ENCODE measurements at regions not wholly inside any gene's neighbourhood (a gene's known extent, or its start where the extent isn't known, plus 50 kb on each side); places are given as distances from the start of the nearest gene placed in this dataset.

DNA sequence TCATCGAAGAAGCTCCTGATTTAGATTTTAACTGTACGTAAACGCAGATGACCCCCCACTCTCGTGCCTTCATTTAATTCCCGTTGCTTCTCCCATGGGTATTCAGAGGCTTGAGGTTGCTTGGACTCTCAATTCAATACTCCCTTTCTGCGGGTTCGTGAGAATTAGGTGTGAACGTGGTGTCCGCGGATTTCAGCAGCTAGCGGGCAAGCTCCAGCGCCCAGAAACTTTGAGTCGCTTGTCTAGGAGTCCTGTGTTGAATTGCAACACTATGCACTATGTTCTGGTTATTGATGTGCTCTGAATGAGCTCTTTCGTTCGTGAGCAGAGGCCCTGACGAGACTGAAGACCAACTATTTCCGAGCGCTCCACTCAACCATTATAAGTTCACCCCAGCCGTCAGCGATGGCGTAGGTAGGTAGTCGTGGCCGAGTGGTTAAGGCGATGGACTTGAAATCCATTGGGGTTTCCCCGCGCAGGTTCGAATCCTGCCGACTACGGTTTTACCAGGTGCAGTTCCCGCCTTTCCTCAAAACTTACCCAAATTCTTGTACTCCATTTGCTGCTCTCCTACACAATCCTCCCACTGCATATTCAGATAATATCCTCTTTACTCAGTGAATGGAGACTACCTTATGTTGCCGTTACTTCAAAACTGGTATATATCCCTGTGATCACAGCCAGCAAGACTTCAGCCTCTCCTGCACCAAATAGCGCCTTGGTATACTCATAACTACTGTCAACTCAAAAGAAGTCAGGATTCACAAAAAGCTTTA, 72.6 kb upstream of the ZNF184 start (continued):
- no peak for TF ChIP-seq ZNF326 (CRISPR knock-in tag; IDR thresholded peaks at IDR 0.05; ENCODE audit: borderline replicate concordance)
- TF ChIP-seq, protein P1, sequence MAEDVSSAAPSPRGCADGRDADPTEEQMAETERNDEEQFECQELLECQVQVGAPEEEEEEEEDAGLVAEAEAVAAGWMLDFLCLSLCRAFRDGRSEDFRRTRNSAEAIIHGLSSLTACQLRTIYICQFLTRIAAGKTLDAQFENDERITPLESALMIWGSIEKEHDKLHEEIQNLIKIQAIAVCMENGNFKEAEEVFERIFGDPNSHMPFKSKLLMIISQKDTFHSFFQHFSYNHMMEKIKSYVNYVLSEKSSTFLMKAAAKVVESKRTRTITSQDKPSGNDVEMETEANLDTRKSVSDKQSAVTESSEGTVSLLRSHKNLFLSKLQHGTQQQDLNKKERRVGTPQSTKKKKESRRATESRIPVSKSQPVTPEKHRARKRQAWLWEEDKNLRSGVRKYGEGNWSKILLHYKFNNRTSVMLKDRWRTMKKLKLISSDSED (CRISPR knock-in tag; IDR thresholded peaks at IDR 0.05), result no peak
- TF ChIP-seq ZNF3 (CRISPR knock-in tag; IDR thresholded peaks at IDR 0.05), result no peak; the same call in 1 of the 2 replicates
- TF ChIP-seq ZNF773 (CRISPR knock-in tag; IDR thresholded peaks at IDR 0.05; ENCODE audit: borderline replicate concordance), result no peak
- peak; percentile 52; the same call in 1 of the 2 replicates for TF ChIP-seq ELF3 (CRISPR knock-in tag; IDR thresholded peaks at IDR 0.05)
- TF ChIP-seq, protein P2, sequence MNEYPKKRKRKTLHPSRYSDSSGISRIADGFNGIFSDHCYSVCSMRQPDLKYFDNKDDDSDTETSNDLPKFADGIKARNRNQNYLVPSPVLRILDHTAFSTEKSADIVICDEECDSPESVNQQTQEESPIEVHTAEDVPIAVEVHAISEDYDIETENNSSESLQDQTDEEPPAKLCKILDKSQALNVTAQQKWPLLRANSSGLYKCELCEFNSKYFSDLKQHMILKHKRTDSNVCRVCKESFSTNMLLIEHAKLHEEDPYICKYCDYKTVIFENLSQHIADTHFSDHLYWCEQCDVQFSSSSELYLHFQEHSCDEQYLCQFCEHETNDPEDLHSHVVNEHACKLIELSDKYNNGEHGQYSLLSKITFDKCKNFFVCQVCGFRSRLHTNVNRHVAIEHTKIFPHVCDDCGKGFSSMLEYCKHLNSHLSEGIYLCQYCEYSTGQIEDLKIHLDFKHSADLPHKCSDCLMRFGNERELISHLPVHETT (CRISPR knock-in tag; conservative IDR thresholded peaks at IDR 0.05), result no peak
- TF ChIP-seq, protein P3, sequence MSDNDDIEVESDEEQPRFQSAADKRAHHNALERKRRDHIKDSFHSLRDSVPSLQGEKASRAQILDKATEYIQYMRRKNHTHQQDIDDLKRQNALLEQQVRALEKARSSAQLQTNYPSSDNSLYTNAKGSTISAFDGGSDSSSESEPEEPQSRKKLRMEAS (IDR thresholded peaks at IDR 0.05), result peak; percentile 77
- TF ChIP-seq KAT2B (IDR thresholded peaks at IDR 0.05; ENCODE audit: borderline replicate concordance, low read depth, low read length), result no peak
- no peak for TF ChIP-seq SRSF9 (IDR thresholded peaks at IDR 0.05; ENCODE audit: borderline replicate concordance, insufficient read depth, low read depth, low read length, poor library complexity, severe bottlenecking)
- TF ChIP-seq, protein P4, sequence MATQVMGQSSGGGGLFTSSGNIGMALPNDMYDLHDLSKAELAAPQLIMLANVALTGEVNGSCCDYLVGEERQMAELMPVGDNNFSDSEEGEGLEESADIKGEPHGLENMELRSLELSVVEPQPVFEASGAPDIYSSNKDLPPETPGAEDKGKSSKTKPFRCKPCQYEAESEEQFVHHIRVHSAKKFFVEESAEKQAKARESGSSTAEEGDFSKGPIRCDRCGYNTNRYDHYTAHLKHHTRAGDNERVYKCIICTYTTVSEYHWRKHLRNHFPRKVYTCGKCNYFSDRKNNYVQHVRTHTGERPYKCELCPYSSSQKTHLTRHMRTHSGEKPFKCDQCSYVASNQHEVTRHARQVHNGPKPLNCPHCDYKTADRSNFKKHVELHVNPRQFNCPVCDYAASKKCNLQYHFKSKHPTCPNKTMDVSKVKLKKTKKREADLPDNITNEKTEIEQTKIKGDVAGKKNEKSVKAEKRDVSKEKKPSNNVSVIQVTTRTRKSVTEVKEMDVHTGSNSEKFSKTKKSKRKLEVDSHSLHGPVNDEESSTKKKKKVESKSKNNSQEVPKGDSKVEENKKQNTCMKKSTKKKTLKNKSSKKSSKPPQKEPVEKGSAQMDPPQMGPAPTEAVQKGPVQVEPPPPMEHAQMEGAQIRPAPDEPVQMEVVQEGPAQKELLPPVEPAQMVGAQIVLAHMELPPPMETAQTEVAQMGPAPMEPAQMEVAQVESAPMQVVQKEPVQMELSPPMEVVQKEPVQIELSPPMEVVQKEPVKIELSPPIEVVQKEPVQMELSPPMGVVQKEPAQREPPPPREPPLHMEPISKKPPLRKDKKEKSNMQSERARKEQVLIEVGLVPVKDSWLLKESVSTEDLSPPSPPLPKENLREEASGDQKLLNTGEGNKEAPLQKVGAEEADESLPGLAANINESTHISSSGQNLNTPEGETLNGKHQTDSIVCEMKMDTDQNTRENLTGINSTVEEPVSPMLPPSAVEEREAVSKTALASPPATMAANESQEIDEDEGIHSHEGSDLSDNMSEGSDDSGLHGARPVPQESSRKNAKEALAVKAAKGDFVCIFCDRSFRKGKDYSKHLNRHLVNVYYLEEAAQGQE (IDR thresholded peaks at IDR 0.05; ENCODE audit: borderline replicate concordance in 1 of 2, low read depth in 1 of 2, low read length in 2 of 2), result no peak; a peak in 1 of 4 replicates
- TF ChIP-seq ESRRA (CRISPR knock-in tag; IDR thresholded peaks at IDR 0.05; ENCODE audit: low read depth), result peak; percentile 64
- TF ChIP-seq PAX8 (CRISPR knock-in tag; IDR thresholded peaks at IDR 0.05; ENCODE audit: borderline replicate concordance), result no peak
- no peak for TF ChIP-seq RARG (CRISPR knock-in tag; IDR thresholded peaks at IDR 0.05; ENCODE audit: low read depth)
- peak; percentile 75 for TF ChIP-seq HDAC2 (CRISPR knock-in tag; IDR thresholded peaks at IDR 0.05)
- TF ChIP-seq FOXA1 (IDR thresholded peaks at IDR 0.05), result no peak
- TF ChIP-seq FOXA1 (CRISPR knock-in tag; IDR thresholded peaks at IDR 0.05), result no peak
- TF ChIP-seq, protein P5, sequence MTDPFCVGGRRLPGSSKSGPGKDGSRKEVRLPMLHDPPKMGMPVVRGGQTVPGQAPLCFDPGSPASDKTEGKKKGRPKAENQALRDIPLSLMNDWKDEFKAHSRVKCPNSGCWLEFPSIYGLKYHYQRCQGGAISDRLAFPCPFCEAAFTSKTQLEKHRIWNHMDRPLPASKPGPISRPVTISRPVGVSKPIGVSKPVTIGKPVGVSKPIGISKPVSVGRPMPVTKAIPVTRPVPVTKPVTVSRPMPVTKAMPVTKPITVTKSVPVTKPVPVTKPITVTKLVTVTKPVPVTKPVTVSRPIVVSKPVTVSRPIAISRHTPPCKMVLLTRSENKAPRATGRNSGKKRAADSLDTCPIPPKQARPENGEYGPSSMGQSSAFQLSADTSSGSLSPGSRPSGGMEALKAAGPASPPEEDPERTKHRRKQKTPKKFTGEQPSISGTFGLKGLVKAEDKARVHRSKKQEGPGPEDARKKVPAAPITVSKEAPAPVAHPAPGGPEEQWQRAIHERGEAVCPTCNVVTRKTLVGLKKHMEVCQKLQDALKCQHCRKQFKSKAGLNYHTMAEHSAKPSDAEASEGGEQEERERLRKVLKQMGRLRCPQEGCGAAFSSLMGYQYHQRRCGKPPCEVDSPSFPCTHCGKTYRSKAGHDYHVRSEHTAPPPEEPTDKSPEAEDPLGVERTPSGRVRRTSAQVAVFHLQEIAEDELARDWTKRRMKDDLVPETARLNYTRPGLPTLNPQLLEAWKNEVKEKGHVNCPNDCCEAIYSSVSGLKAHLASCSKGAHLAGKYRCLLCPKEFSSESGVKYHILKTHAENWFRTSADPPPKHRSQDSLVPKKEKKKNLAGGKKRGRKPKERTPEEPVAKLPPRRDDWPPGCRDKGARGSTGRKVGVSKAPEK (CRISPR knock-in tag; IDR thresholded peaks at IDR 0.05; ENCODE audit: borderline replicate concordance), result peak; percentile 84; the same call in 1 of the 2 replicates
- no peak for TF ChIP-seq ZNF510 (CRISPR knock-in tag; IDR thresholded peaks at IDR 0.05; ENCODE audit: low read depth)
- TF ChIP-seq ZNF557 (CRISPR knock-in tag; IDR thresholded peaks at IDR 0.05), result peak; percentile 69; the same call in 1 of the 2 replicates
- peak; percentile 36; the same call in 1 of the 2 replicates for TF ChIP-seq NCOA2 (CRISPR knock-in tag; IDR thresholded peaks at IDR 0.05)
- peak; percentile 69; the same call in 1 of the 2 replicates for TF ChIP-seq ERF (CRISPR knock-in tag; IDR thresholded peaks at IDR 0.05)

All from HepG2 (cell line).